GM19328 (cell line): ENCODE measurements at regions not wholly inside any gene's neighbourhood (a gene's known extent, or its start where the extent isn't known, plus 50 kb on each side); places are given as distances from the start of the nearest gene placed in this dataset.
"Not testable (repeated sequence)": the region's sequence is repeated elsewhere in the genome, so short reads cannot be mapped to it uniquely, and the experiment has no call there.

Experiments used
- ATAC-seq: cut with Tn5 transposase; IDR thresholded peaks from one replicate; pipeline ENCODE4 v1.9.1; 2021; ENCODE audit warnings: mild to moderate bottlenecking, moderate library complexity; ENCODE audit not compliant: unreplicated experiment

DNA sequence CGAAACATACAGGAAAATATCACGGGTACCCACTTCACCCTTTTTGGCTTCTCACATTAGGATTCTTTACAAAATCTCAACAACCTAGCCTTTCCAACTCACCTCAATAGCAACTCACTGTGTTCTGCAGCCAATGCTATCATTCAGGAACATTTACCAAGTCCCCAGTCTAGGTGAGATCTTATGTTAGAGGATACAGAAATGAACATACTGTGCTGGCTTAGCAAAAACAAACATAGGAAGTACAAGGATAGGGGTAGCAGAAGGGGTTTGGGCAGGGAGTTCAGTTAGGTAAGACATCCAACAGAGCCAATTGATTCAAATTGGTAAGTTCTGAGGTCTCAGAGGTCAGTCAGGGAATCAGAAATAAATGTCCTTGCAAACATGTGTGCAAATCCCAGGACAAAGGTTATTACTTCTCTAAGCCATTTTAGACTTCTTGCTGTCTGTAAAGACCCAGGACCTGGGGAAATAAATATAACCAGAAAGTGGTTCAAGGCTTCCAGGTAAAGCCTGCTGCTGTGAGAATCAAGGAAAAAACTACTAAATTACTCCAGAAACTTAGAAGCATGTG lies 556.3 kb upstream of the CHAC2 start:
- no peak for ATAC-seq

DNA sequence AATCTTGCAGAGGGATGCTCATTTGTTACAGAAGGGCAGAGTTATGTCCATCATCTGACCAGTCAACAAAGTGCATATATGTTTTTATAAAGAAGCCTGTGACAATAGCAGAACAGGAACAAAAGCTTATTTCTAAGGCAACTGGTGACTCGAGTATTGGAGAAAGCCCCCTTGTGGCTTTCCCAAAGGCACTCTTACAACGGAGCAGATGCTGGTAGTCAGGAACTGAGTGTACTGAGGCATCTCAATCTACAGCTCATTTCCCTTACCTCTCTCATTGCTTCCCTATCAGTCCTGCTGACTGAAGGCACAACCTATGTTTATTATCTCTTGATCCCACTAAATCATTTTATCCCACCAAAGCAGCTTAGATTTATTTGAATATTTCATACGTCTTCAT lies 557.1 kb upstream of the CHAC2 start:
- ATAC-seq: no peak

DNA sequence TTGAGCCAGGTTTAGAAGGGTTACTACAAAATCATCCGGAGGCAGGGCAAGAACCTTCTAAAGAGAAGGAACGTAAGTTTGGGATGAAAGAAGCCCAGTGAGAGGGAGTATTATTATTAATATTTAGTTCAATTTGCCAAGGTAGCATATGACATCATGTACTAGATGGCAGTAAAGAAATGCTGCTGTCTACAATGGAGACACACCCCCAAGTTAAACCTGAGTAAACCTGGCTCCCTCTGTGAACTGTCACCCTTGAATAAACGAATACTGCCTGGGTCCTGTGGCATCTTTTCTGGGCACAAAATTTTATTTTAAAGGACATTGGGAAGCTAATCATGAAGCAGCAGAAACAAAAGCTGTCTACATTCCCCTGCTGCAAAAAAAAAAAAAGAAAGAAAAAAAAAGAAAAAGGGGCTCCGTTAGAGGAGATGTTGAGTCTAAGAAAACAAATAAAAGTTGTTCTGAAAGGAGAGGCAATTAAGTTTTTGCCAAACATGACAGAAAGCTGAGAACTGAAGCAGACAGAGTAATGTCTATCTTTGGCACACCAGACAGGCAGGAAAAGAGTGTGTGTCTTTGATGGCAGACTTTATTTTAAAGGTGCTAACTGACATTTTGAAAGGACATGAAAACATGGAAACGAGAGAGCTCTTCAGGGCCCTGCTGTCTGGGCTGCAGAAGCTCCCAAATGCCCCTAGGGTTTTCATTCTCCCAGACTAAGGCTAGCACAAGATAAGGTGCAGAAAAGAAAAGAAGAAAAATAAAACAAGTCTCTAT lies 557.7 kb upstream of the CHAC2 start:
- no peak for ATAC-seq

DNA sequence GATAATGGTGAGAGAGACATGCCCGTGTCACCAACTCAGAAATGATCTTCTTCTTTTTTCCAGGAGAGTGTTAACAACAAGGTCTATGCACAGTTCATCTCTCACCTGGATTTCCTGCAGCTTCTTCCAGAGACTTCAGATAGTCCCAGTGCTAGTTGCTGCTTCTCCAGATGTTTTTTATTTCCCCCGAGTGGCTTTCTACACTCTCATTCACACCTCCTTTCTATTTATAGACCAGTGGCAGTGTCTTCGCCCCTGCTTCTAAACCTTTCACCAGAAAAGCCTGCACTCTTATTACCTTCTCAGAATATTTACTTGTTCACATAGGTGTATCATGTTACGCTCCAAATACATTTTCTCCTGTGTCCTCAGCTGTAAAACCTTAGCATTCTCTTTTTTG lies 558.8 kb upstream of the CHAC2 start:
- no peak for ATAC-seq

DNA sequence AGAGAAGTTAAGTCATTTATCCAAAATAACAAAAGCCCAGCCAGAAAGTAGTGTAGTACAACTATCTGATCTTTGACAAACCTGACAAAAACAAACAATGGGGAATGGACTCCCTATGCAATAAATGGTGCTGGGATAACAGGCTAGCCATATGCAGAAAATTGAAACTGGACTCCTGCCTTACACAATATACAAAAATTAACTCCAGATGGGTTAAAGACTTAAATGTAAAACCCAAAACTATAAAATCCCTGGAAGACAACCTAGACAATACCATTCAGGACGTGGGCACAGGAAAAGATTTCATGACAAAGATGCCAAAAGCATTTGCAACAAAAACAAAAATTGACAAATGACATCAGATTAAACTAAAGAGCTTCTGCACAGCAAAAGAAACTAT lies 561.4 kb upstream of the CHAC2 start:
- not testable (repeated sequence) for ATAC-seq

DNA sequence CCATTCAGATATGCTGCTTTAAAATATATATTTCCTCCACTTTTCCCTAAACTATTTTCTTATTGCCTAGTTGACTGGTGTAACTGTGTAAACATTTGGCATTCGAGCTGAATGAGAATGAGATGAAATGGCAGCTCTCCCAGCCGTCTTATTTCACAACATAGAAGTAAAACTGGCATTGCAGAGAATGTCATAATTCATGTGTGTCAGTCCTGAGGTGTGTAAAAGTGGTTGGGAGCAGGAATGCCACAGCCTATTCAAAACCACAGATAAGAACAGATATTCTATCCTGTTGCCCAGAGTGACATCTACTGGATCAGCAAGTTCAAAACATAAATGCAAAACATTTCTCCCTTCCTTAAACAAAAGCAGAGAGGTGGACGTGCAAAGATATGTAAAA lies 565.5 kb upstream of the CHAC2 start:
- ATAC-seq: no peak

DNA sequence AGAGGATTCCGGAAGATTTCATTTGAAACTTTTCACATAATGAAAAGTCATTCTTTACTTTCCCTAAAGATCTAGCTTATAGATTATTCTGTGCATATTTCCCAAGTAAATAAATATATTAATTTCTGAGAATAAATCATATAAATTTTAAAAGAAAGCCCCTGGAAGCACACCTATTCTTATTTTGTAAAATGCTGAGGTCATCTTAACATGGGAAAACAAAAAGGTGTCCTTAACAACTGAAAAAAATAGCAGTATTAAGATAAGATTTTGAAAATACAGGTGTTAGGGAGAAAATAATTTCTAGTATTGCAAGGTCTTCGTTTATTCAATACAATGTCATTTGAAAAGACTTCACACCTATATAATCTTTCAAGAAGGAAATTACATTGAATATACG lies 567.5 kb upstream of the CHAC2 start:
- ATAC-seq: no peak

DNA sequence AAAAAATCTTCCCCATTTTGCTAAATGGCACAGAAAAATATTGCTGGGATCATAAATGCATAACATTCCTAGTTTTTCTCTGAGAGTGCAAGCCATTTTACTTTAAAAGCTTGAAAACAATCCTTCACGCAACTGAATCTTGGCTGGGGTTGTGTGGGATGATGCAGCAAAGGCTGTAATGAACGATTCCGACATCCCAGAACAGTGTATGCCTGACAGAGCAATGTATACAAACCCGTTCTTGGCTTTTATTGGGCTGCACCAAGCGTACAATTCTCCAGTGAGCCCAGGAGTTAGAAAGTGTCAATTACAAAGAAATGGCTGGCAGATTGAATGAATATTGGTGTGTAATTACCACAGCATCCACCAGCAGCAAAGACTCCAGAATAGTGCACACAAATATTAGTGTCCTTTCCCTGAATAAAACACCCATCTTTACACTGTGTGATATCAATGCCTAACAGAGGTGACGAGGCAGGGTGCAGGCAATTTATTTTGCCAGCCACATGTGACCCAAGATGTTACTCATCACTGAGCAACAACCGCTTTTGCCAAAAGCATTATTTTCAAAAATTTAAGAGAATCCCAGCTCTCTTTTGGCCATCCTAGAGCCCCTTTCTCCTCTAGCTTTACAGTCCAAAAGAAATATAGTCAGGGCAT lies 578.6 kb upstream of the CHAC2 start:
- ATAC-seq: no peak

DNA sequence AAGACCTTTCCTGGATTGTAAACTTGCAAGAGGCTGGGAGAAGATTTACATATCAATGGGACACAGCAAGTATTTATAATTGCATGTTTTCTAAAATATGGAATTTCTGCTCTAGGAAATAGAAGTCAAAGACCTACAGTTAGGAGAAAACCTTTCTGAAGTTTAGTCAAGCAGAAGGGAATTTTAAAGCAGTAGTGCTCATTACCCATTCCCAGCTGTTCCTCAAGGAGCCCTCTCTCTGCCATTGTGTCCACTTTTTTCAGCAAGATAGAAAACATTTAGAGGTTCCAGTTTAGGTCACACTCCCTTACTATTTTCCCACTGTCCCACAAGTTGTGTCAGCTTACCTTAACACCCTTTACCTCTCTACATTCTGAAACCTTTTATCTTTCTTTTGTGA lies 584.0 kb upstream of the CHAC2 start:
- ATAC-seq: no peak

DNA sequence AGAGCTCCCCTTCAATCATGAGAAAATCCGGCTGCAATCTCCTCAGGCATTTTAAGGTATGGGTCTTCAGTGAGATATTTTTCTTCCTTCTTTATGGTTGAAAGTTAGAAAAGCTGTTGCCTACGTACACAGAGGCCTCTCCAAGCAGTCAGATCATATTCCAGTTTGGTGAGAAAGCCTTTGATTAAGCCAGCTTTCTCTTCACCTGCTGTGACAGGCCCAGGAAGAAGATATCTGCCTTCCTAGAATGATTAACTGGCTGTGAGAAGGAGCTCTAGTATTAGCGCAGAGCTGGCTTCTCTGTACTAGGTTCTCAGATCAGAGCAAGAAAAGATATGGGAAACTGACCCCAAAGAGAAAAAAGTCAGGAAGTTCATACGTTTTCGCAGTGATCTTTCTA lies 585.0 kb upstream of the CHAC2 start:
- ATAC-seq: no peak

DNA sequence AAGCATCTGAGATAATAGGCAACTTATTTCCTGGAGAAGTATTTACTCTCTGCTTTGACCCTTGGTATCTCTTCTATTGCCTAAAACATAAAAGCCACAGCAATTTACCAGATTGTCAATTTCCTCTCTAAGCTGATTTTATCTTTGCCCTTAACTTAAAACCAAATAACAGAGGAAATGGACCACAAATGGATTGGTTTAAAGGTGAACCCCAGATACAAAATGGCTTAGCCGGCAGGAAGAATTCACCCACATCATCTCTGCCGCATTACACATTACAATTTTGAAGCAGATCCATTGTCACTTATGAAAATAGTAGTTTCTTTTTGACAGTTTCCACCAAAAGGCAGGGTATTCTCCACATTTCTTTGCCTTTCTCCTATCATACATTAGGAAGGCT lies 585.8 kb upstream of the CHAC2 start:
- no peak for ATAC-seq

DNA sequence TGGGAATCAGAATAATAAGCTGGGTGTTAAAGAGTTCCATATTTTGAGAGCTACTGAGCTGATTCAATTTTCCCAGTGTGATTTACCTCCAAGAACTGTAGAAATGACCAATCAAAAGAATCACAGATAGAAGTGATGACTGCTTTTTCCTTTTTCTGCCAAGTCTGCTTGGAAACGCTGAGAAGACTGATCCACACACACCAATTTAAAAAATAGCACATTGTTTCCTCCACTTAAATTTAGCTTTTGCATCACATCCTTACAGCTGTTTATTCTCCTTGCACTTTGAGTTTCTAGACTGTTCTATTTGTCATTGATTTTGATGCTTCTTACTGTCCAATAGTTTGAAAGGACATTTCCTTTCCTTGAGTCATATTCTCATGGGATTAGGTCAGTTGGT lies 590.3 kb upstream of the CHAC2 start:
- ATAC-seq: no peak

DNA sequence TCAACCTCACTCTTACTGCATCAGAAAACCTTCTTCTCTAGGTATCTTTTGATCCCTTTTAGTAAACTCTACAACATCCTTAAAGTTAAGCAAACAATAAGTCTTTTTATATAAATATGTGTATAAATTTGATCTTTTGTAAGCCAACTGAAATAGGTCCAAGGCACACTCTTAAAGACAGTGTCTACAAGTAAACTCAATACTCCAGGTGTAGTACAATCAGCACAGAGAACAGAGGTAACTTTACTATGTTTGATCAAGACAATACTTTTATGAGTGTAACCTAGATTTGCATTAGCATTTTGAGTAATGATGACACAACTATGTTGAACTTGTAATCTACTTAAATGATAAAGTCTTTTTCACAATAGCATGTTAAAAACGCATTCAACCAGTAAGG lies 593.1 kb upstream of the CHAC2 start:
- no peak for ATAC-seq

DNA sequence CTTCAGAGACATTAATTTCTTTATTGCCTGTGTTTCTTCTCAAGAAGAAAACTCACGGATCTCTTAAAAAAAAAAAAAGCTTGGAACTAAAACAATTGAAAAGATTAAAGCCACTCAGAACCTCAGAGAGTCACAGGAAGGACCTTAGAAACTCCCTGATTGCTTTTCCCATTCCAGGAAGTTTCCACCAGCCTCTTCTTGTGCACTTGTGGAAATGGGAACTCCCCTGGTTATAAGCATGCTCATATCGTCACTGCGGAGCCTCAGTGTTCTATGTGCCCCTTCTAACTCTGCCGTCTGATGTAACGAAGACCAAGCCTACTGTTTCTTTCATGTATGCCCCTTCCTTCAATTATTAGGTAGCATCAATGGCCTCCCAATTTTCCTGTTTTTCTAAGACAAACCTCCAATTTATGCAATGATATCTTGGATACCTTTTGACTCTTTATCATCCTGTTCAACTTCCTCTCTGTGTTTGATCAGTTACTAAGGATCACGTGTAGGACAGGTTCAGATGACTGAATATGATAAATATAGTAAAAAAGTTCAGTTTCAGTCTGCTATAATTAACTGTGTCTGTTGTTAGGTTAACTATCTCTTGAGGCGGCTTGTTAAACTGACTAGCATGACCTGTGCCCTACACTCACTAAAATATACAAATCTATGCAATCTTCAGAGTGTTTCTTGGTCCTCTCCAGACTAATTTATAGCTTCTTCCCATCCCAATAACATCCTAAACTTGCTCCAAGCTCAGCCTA lies 593.7 kb upstream of the CHAC2 start:
- no peak for ATAC-seq

DNA sequence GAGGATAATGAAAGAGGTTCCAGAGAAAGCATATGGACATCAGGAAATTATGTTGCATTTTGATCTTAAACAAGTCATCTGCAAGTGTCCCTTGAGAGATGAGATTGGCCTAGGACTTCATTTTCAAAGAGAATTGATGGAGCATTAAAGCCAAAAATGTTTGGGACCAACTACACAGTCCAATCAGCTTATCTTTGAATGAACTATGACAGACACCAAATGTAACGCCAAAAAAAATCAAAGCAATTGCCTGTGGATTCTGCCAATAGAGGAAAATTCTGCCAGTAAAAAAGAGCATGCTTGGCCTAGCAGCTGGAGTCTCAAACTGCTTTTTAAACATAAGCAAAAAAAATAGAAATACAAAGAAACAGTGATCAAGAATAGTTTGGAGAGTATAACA lies 594.5 kb upstream of the CHAC2 start:
- no peak for ATAC-seq

DNA sequence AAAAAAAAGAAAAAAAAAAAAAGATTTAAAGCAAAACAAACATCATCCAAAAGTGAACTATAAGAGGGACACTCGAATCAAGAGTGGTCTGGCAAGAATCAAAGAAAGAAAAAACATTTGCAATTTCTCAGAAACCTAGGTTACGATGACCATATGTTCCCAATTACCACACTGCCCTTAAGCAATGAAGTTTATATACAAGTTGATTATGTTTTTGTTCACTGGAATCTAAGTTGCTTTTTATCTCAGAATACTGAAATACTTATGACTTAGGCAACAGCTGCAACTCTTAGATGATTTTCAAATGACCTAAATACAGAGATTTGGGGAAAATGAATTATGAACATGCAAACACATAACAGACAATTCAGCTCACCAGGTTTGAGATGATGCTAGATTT lies 597.1 kb upstream of the CHAC2 start:
- ATAC-seq: no peak

DNA sequence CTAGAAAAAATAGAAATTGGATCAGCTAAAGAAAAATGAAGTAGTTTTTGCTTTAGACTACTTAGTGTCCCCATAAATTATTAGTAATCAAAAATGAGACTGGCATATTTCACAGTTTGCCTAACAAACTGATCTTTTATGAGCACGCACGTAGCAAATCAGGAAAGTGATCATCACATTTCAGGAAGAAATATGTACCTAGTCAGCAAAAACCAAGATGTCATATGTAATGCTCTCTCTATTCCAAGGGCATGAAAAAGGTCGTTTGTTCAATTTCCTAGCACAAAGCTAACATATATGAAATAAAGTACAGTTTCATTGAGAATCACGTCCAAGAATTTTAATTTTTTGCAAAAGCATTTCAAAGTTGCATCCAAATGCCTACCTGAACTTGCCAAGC lies 600.4 kb upstream of the CHAC2 start:
- no peak for ATAC-seq

DNA sequence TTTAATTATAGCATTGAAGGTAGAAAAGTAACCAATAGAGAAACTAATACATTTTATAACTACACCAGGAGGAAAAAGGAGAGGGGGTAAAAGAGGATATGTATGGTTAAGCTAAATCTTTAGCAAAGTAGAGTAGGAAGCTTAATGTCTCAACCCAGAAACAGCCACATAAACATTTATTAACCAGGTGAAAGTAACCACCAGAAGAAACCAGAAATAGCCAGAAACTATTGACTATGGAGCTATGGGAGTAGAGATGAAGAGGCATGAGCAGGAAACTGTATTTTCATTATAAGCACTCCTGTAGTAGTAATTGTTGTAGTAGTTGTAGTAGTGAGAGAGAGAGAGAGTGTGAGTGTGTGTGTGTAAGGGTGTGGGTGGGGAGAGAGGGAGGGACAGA lies 617.5 kb upstream of the CHAC2 start:
- ATAC-seq: no peak

DNA sequence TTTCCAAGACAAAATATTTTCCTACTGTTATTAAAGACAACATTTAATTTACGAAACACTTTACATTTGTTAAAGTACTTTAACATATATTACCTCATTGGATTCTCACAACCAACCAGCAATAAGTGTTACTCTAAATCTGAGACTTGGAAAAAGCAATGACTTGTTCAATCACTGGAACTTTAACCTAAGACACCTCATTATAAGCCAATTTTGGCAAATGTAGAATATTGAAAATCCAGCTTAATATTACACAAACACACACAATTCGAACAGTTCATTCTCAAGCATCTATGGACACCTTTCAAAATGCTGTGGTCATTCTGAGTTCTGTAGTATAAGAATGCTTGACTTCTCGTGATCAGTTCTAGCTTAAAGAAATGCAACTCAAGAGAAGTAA lies 619.4 kb upstream of the CHAC2 start:
- ATAC-seq: no peak

DNA sequence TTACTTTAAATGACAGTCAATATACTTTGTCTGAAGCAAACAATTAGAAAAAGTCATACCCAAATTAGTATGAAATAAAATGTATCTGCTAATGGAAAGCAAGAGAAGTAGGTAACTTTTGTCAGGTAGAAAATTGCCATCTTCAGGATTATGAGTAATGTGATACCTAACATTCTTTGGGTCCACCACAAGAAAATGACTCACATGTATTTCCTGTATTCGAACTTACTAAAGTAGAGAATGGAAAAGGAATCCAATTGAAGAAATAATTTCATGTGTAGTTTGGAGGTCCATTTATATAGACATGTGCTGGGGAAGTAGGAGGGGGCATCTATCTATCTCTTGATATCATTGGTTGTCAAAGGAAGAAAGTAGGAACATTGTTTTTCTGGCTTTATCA lies 636.2 kb upstream of the CHAC2 start:
- no peak for ATAC-seq

DNA sequence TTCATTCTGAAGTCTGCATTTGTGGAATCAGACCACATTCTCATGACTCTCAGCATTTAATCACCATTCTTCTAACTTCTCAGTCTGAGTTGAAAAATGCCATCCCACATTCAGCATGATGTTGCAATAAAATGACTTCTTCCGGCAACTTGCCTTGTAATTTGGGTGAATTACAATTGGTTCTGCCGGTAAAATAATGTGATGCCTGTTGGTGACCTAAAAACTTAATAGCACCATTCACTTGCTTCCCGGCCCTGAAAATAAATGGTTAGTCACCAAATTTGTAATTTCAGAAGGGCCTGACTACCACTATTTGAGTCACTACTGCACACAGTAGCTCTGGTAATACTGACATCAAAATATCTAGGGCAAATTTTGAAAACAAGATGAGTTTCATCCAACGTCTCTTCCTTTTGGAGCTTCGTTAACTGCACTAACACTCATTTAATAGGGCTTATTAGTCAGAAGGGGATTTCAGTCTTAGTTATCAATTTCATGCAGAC lies 637.1 kb upstream of the CHAC2 start:
- ATAC-seq: no peak

DNA sequence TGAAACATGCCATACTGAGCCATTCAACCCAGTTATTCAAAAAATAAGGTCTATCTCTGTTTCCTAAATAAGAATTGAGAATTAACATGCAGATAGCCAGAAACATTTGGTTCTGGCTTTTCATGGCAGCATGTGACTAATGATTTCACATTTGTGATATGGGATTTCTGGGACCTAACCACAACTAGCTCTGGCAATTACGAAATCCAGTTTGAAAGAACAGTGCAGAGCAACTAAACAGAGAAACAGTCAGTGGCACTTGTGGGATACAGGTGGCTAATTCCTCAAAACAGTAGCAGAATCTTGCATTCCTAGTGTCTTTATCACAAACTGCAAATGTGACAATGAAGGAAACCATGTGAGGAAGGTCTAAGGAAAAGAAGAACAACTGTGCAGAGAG lies 637.8 kb upstream of the CHAC2 start:
- ATAC-seq: no peak
